Mammary epithelial cell (primary cell): ENCODE measurements at regions not wholly inside any gene's neighbourhood (a gene's known extent, or its start where the extent isn't known, plus 50 kb on each side); places are given as distances from the start of the nearest gene placed in this dataset.

Experiments used
- EZH2 ChIP-seq: IDR thresholded peaks from 2 replicates; pipeline ENCODE4 v1.6.1; 2012; ENCODE audit warnings: low read length, inconsistent platforms, borderline replicate concordance
- TF ChIP-seq, protein P1 (sequence below), 2 donors: IDR thresholded peaks in 1 of 2; conservative IDR thresholded peaks in 1 of 2; 2 replicates each; pipeline ENCODE4 v1.5.1; 2011 to 2012; ENCODE audit warnings: inconsistent platforms in 2 of 2, low read length in 2 of 2, mild to moderate bottlenecking in 2 of 2, control low read depth in 1 of 2, low read depth in 1 of 2; ENCODE audit not compliant: insufficient read depth in 1 of 2; ENCODE audit errors: extremely low read depth in 1 of 2

DNA sequence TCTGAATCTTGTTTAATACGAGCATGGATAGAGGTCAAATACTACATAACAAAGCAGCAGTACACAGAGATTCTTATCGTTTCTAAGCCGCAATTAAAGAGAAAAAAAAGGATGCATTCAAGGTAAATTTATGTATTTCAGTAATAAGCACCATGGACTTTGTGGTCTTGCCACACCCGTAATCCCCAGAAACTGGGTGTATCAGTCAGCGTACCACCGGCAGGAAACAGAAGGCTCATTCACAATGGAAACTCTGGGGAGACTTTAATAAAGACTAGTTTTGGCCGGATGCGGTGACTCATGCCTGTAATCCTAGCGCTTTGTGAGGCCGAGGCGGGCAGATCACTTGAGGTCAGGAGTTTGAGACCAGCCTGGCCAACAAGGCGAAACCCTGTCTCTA is 81.9 kb upstream of the ZNF280D start:
- TF ChIP-seq, protein P1, sequence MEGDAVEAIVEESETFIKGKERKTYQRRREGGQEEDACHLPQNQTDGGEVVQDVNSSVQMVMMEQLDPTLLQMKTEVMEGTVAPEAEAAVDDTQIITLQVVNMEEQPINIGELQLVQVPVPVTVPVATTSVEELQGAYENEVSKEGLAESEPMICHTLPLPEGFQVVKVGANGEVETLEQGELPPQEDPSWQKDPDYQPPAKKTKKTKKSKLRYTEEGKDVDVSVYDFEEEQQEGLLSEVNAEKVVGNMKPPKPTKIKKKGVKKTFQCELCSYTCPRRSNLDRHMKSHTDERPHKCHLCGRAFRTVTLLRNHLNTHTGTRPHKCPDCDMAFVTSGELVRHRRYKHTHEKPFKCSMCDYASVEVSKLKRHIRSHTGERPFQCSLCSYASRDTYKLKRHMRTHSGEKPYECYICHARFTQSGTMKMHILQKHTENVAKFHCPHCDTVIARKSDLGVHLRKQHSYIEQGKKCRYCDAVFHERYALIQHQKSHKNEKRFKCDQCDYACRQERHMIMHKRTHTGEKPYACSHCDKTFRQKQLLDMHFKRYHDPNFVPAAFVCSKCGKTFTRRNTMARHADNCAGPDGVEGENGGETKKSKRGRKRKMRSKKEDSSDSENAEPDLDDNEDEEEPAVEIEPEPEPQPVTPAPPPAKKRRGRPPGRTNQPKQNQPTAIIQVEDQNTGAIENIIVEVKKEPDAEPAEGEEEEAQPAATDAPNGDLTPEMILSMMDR (conservative IDR thresholded peaks at IDR 0.05 in 1 of 2, IDR thresholded peaks at IDR 0.05 in 1 of 2; ENCODE audit: extremely low read depth in 1 of 2, insufficient read depth in 1 of 2, low read depth in 1 of 2, low read length in 2 of 2): no peak
- no peak for TF ChIP-seq EZH2
